GM23248 (cell line): ENCODE measurements at regions not wholly inside any gene's neighbourhood (a gene's known extent, or its start where the extent isn't known, plus 50 kb on each side); places are given as distances from the start of the nearest gene placed in this dataset.

Experiments used
- DNase-seq: peaks from one replicate; pipeline ENCODE4 v3.0.0-alpha.2; 2015
- H2AFZ ChIP-seq: fragments of 200-600 bp; sonication (generic); 2 replicates; pipeline ENCODE4 v1.6.1; 2016; ENCODE audit warnings: antibody characterized with exemption
- H3F3A ChIP-seq: fragments of 200-600 bp; sonication (generic); 2 replicates; pipeline ENCODE4 v1.6.1; 2016; ENCODE audit warnings: mild to moderate bottlenecking, antibody characterized with exemption, mixed run types; ENCODE audit not compliant: insufficient read depth
- H3K27ac ChIP-seq: fragments of 200-600 bp; sonication (generic); 2 replicates; pipeline ENCODE4 v1.5.1; 2016; ENCODE audit warnings: mild to moderate bottlenecking
- H3K27me3 ChIP-seq: fragments of 200-600 bp; sonication (generic); replicated peaks from 2 replicates; pipeline ENCODE4 v1.6.1; 2016; ENCODE audit warnings: mild to moderate bottlenecking; ENCODE audit not compliant: insufficient read depth
- H3K36me3 ChIP-seq: fragments of 200-600 bp; sonication (generic); 2 replicates; pipeline ENCODE4 v1.6.1; 2016; ENCODE audit warnings: low read depth, mild to moderate bottlenecking
- H3K4me1 ChIP-seq: fragments of 200-600 bp; sonication (generic); 2 replicates; pipeline ENCODE4 v1.6.1; 2016; ENCODE audit warnings: mild to moderate bottlenecking; ENCODE audit not compliant: insufficient read depth
- H3K4me2 ChIP-seq: fragments of 200-600 bp; sonication (generic); one replicate; pipeline ENCODE4 v1.6.1; 2016; ENCODE audit warnings: mild to moderate bottlenecking; ENCODE audit not compliant: unreplicated experiment
- H3K4me3 ChIP-seq: fragments of 200-600 bp; sonication (generic); 2 replicates; pipeline ENCODE4 v1.5.1; 2016; ENCODE audit warnings: mild to moderate bottlenecking
- H3K79me2 ChIP-seq: fragments of 200-600 bp; sonication (generic); 2 replicates; pipeline ENCODE4 v1.6.1; 2016; ENCODE audit warnings: mild to moderate bottlenecking; ENCODE audit not compliant: insufficient read depth
- H3K9ac ChIP-seq: fragments of 200-600 bp; sonication (generic); 2 replicates; pipeline ENCODE4 v1.6.1; 2016; ENCODE audit warnings: mild to moderate bottlenecking
- H3K9me2 ChIP-seq: fragments of 200-600 bp; sonication (generic); 2 replicates; pipeline ENCODE4 v1.6.1; 2016; ENCODE audit warnings: mixed run types, mild to moderate bottlenecking, moderate library complexity; ENCODE audit not compliant: insufficient read depth
- H3K9me3 ChIP-seq: fragments of 200-600 bp; sonication (generic); one replicate; pipeline ENCODE4 v1.6.1; 2017; ENCODE audit warnings: low read depth
- H4K20me1 ChIP-seq: fragments of 200-600 bp; sonication (generic); 2 replicates; pipeline ENCODE4 v1.6.0; 2016; ENCODE audit not compliant: insufficient read depth
- EZH2 ChIP-seq: fragments of 200-600 bp; sonication (generic); IDR thresholded peaks from 2 replicates; pipeline ENCODE4 v1.6.1; 2018; ENCODE audit warnings: antibody characterized with exemption, mild to moderate bottlenecking; ENCODE audit not compliant: insufficient read depth, poor library complexity, severe bottlenecking
- EZH2phosphoT487 ChIP-seq: fragments of 200-600 bp; sonication (generic); IDR thresholded peaks from 2 replicates; pipeline ENCODE4 v1.6.1; 2018; ENCODE audit warnings: antibody characterized with exemption, moderate library complexity, mild to moderate bottlenecking, low read depth; ENCODE audit not compliant: insufficient read depth
- WGBS, 2 experiments: methylation state at CpG; one replicate each; pipeline ENCODE4 v1.1.6; 2015 to 2017; ENCODE audit warnings: low lambda C conversion rate in 2 of 2, low coverage in 1 of 2; ENCODE audit errors: missing lambda C conversion rate in 2 of 2; 5-methylcytosine and 5-hydroxymethylcytosine counted together
- in situ Hi-C: fragments of 300-500 bp; cut with MboI; formaldehyde crosslinking; loops from 2 replicates; pipeline ENCODE4 v1.15.0; 2020

DNA sequence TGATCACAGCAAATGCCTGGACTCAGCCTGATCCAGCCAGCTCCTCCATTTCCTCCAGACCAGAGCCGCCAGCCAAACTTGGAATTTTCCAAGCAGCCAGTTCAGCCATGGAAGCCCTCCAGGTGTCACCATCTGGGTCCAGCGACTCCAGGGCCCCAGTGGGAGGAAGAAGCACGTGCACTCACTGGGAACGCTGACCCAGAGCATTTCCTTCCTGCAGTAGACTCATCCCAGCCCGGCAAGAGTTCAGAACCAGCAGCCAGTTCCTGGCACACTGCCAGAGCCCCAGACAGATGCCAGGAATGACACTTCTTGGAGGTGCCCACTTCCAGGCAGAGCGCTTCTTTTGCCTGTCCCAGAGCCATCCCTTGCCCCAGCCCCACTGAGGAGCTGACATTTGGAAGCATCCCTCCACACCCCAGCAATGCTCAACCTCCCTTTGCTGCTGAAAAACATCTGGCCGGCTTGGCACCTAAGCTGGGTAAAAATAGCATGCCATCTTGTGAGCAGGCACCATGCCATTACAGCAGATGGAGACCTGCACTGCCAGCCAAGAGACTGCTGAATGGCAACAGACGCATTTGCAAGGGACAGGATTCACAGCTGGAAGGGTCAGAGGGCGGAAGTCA, 460.3 kb upstream of the PROK2 start:
- Histone ChIP-seq H3K79me2 (no peaks in the 10 kb centered on the region), H3K4me3 (no peak overlapping the region), H3K36me3 (no peaks in the 10 kb centered on the region), H3K4me2 (no peak overlapping the region), H4K20me1 (no peaks in the 10 kb centered on the region), H3K9ac (no peak overlapping the region), H3K27me3 (peaks cover 6% of the 10 kb centered on the region), H3F3A (no peaks in the 10 kb centered on the region), H3K9me3 (no peaks in the 10 kb centered on the region), H3K4me1 (no peaks in the 10 kb centered on the region), H2AFZ (no peak overlapping the region), H3K27ac (no peak overlapping the region), H3K9me2 (no peaks in the 10 kb centered on the region)
- in situ Hi-C loops: no loop called here
- TF ChIP-seq EZH2 (no peak), EZH2phosphoT487 (no peak)
- WGBS, 2 experiments: 32 to 34% methylated on average over 9 of the region's 9 CpGs
- DNase-seq: peak; percentile 35

DNA sequence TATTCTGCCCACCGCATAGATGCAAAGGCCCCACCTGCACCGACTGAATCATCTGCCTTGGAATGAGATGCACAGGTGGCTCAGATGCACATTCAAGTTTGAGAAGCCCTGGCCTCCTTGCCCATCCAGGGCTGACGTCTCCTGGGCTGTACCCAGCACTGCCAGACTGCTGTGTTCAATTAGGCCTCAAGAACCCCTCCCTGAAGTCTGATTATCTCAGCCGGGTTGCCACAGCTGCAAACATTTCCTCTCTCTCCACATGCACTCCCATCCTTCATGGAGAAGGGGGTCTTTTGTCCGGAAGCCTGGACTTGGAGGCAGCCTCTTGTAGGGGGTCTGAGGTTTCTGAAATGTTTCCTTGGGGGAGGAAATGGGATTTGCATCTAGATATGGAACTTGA, 459.4 kb upstream of the PROK2 start:
- H3K9ac ChIP-seq: no peak overlapping the region
- TF ChIP-seq EZH2 (no peak), EZH2phosphoT487 (no peak)
- WGBS, 2 experiments: 41 to 43% methylated on average over 5 of the region's 5 CpGs
- no peak overlapping the region for H3K4me2 ChIP-seq
- no peaks in the 10 kb centered on the region for H4K20me1 ChIP-seq
- no peaks in the 10 kb centered on the region for H3K79me2 ChIP-seq
- no peak overlapping the region for H3K4me3 ChIP-seq
- H3K9me2 ChIP-seq: no peaks in the 10 kb centered on the region
- H3K27ac ChIP-seq: no peak overlapping the region
- no peak for DNase-seq
- H2AFZ ChIP-seq: no peak overlapping the region
- in situ Hi-C loops: no loop called here
- H3K9me3 ChIP-seq: no peaks in the 10 kb centered on the region
- H3K36me3 ChIP-seq: no peaks in the 10 kb centered on the region
- H3K27me3 ChIP-seq: peaks cover 4% of the 10 kb centered on the region; the same call in 1 of the 2 replicates
- no peaks in the 10 kb centered on the region for H3K4me1 ChIP-seq
- H3F3A ChIP-seq: no peaks in the 10 kb centered on the region

DNA sequence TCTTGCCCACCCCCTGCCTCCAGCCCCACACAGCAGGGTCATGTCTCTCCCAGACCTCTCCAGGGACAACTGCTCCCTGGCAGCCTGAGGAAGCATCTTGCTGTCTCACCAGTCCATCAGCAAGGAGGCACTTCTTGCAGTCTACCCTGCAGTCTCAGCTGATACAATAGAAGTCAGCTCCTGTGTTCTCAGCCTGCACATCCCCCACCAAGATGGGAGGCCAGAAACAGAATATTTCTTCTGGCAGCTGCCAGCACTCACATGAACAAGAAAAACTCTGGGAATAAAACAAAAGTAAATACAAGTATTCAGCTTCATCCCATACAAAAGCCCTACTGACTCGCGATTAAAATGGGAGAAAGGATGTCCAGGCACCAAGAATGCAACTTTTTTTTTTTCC, 457.4 kb upstream of the PROK2 start:
- H3K4me1 ChIP-seq: peaks cover 17% of the 10 kb centered on the region
- H3K4me2 ChIP-seq: no peak overlapping the region
- H2AFZ ChIP-seq: no peak overlapping the region
- H3K27me3 ChIP-seq: no peaks in the 10 kb centered on the region
- no peaks in the 10 kb centered on the region for H3K9me3 ChIP-seq
- no peak overlapping the region for H3K9ac ChIP-seq
- no peaks in the 10 kb centered on the region for H3K79me2 ChIP-seq
- peaks cover 17% of the 10 kb centered on the region for H3F3A ChIP-seq
- TF ChIP-seq EZH2phosphoT487 (no peak), EZH2 (no peak)
- in situ Hi-C loops: no loop called here
- H3K36me3 ChIP-seq: no peaks in the 10 kb centered on the region
- H3K4me3 ChIP-seq: no peak overlapping the region
- H3K27ac ChIP-seq: no peak overlapping the region
- no peaks in the 10 kb centered on the region for H3K9me2 ChIP-seq
- DNase-seq: no peak
- WGBS, 2 experiments: 83 to 90% methylated on average over 2 of the region's 2 CpGs
- no peaks in the 10 kb centered on the region for H4K20me1 ChIP-seq

DNA sequence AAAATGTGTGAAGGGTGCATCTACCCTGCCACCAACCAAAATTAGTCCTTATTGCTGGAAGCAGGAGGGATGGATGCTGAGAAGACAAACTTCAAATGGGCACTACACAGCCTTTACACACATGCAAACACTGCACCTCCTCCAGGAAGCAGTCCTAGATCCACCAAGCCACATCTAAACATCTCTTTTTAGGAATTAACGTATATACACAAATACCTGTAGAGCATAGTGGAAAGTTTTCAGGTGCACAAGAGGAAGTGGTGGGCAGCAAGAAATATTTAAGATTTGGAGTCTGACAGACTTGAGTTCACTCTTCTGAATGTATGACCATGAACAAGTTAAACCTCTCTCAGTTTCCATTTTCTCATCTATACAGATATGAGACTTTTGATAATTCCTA, 456.6 kb upstream of the PROK2 start:
- 90 to 95% methylated on average over 1 of the region's 1 CpG for WGBS, 2 experiments
- DNase-seq: no peak
- peaks cover 20% of the 10 kb centered on the region for H3F3A ChIP-seq
- H3K9ac ChIP-seq: no peak overlapping the region
- H2AFZ ChIP-seq: no peak overlapping the region
- H3K4me2 ChIP-seq: no peak overlapping the region
- no peaks in the 10 kb centered on the region for H3K36me3 ChIP-seq
- no peaks in the 10 kb centered on the region for H3K79me2 ChIP-seq
- no peaks in the 10 kb centered on the region for H3K9me3 ChIP-seq
- no peaks in the 10 kb centered on the region for H3K27me3 ChIP-seq
- no peaks in the 10 kb centered on the region for H3K9me2 ChIP-seq
- TF ChIP-seq EZH2phosphoT487: no peak
- no peak for TF ChIP-seq EZH2
- no peak overlapping the region for H3K4me3 ChIP-seq
- H3K27ac ChIP-seq: no peak overlapping the region
- H4K20me1 ChIP-seq: no peaks in the 10 kb centered on the region
- peaks cover 19% of the 10 kb centered on the region for H3K4me1 ChIP-seq
- in situ Hi-C loops: no loop called here

DNA sequence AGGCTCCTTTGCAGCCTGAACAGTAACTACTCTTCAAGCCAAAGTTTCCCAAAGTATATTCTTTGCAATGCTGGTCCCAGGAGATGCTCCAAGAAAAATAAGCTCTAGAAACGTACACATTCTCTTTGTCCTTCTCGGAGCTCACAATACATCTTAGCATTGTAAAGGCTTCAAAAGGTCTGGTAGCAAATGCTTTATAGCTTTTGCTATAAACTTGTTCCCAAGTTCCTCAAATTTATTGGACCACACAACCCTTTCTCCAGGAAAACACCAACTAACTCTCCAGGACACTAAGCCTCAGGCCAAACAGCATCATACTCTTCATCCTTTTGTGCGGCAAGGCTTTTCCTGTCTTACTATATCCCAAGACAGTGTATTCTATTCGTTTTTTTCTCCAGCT, 455.6 kb upstream of the PROK2 start:
- Histone ChIP-seq H3K9me2 (no peaks in the 10 kb centered on the region), H3K9ac (no peak overlapping the region), H4K20me1 (no peaks in the 10 kb centered on the region), H3K9me3 (no peaks in the 10 kb centered on the region), H3K36me3 (no peaks in the 10 kb centered on the region), H3K27ac (no peak overlapping the region), H3K4me2 (no peak overlapping the region), H3K79me2 (no peaks in the 10 kb centered on the region), H3K27me3 (no peaks in the 10 kb centered on the region), H3F3A (peaks cover 20% of the 10 kb centered on the region), H3K4me1 (peaks cover 19% of the 10 kb centered on the region), H2AFZ (no peak overlapping the region), H3K4me3 (no peak overlapping the region)
- no peak for TF ChIP-seq EZH2phosphoT487
- DNase-seq: no peak
- in situ Hi-C loops: no loop called here
- 75 to 79% methylated on average over 4 of the region's 4 CpGs for WGBS, 2 experiments
